Keratinocyte (primary cell): ENCODE measurements at regions not wholly inside any gene's neighbourhood (a gene's known extent, or its start where the extent isn't known, plus 50 kb on each side); places are given as distances from the start of the nearest gene placed in this dataset.

ENCODE experiments used
- EZH2 ChIP-seq: IDR thresholded peaks from one replicate; pipeline ENCODE4 v1.6.1; 2012; ENCODE audit warnings: inconsistent platforms, mild to moderate bottlenecking, low read length, moderate library complexity
- TF ChIP-seq, protein P1 (sequence below), 3 experiments: IDR thresholded peaks in 1 of 3; conservative IDR thresholded peaks in 1 of 3; optimal IDR thresholded peaks in 1 of 3; 2 replicates in 2 of 3; 3 replicates in 1 of 3; pipeline versions ENCODE3 to v1.5.1; 2011; ENCODE audit warnings: low read length in 3 of 3, mild to moderate bottlenecking in 3 of 3, moderate library complexity in 2 of 3, control low read depth in 1 of 3, inconsistent platforms in 1 of 3; ENCODE audit not compliant: insufficient read depth in 2 of 3; ENCODE audit errors: extremely low read depth in 1 of 3

DNA sequence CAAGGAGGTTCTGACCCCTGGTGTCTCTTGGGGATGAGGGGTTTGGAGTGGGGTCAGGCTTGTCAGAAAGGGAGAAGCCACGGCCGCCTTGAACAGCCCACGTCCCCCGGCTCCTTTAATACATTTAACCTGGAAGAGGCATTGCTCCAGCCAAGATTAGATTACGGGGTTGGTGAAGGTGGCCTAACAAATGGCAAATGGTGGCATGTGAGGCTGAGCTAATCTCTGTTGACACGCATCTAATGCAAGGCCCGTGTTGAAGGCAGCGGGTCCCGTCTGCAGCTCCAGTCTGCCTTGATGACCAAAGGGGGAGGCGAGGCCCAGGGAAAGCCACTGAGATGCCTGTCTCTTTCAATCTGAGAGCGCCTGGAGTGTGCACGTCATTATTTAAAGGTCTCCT, 673.7 kb upstream of the TBX3 start:
- TF ChIP-seq EZH2, result no peak
- TF ChIP-seq, protein P1, sequence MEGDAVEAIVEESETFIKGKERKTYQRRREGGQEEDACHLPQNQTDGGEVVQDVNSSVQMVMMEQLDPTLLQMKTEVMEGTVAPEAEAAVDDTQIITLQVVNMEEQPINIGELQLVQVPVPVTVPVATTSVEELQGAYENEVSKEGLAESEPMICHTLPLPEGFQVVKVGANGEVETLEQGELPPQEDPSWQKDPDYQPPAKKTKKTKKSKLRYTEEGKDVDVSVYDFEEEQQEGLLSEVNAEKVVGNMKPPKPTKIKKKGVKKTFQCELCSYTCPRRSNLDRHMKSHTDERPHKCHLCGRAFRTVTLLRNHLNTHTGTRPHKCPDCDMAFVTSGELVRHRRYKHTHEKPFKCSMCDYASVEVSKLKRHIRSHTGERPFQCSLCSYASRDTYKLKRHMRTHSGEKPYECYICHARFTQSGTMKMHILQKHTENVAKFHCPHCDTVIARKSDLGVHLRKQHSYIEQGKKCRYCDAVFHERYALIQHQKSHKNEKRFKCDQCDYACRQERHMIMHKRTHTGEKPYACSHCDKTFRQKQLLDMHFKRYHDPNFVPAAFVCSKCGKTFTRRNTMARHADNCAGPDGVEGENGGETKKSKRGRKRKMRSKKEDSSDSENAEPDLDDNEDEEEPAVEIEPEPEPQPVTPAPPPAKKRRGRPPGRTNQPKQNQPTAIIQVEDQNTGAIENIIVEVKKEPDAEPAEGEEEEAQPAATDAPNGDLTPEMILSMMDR (optimal IDR thresholded peaks at IDR 0.05 in 1 of 3, IDR thresholded peaks at IDR 0.05 in 1 of 3, conservative IDR thresholded peaks at IDR 0.05 in 1 of 3; ENCODE audit: extremely low read depth in 1 of 3, insufficient read depth in 2 of 3, low read length in 3 of 3), result no peak
